GM12891 (cell line): ENCODE measurements at regions not wholly inside any gene's neighbourhood (a gene's known extent, or its start where the extent isn't known, plus 50 kb on each side); places are given as distances from the start of the nearest gene placed in this dataset.

Experiments
- PAX5 ChIP-seq: IDR thresholded peaks from 2 replicates; pipeline ENCODE4 v1.6.1; 2011; ENCODE audit warnings: low read length, moderate library complexity, mild to moderate bottlenecking; ENCODE audit not compliant: insufficient read depth, severe bottlenecking
- POLR2A ChIP-seq: IDR thresholded peaks from 2 replicates; pipeline ENCODE4 v1.6.1; 2011; ENCODE audit warnings: low read depth, low read length, control low read depth
- POLR2AphosphoS5 ChIP-seq: IDR thresholded peaks from 2 replicates; pipeline ENCODE4 v1.6.1; 2011; ENCODE audit warnings: low read depth, low read length, control low read depth
- POU2F2 ChIP-seq: IDR thresholded peaks from 2 replicates; pipeline ENCODE4 v1.6.1; 2011; ENCODE audit warnings: low read depth, mild to moderate bottlenecking, control low read depth, low read length, moderate library complexity
- SPI1 ChIP-seq: IDR thresholded peaks from 2 replicates; pipeline ENCODE4 v1.6.1; 2011; ENCODE audit warnings: low read depth, low read length, control low read depth
- TAF1 ChIP-seq: IDR thresholded peaks from 2 replicates; pipeline ENCODE4 v1.6.1; 2011; ENCODE audit warnings: low read depth, low read length, control low read depth

GRCh38 chr3:170766253-170766652 is 103.7 kb downstream of the RPL22L1 start:
- TF ChIP-seq POLR2AphosphoS5 (no peak), POLR2A (no peak), TAF1 (no peak), POU2F2 (no peak), PAX5 (no peak), SPI1 (no peak)
